ENCODE measurements at regions not wholly inside any gene's neighbourhood (a gene's known extent, or its start where the extent isn't known, plus 50 kb on each side); places are given as distances from the start of the nearest gene placed in this dataset.

DNA sequence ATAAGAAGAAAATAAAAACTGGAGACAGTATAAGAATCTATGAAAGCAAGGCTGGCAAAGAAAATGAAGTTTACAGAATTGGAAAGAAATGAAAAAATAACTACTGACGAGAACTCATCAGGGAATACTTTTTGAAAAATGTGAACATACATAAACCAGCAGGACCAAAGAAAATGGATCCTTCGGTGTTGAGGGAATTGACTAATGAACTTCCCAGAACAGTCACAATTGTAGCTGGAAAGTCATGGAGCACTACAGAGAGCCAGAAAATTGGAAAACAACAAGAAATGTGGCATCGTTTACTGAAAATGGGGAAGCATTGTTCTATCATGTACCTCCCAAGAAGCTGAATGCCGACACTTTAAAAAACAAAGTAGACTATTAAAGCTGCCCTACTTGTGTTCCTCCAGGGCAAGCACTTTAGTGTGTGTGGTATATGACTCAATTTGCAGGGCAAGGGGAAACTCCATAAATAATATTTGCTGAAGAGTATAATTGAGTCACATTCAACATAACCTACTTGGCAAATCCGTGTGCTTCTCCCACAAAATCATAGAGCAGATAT, 1221.6 kb upstream of the NRXN1 start:
- 0 out of 2 replicates have a peak, but pooled peaks cover 3% of the 10 kb centered on the region for H3K36me3 ChIP-seq (ENCODE audit: insufficient read depth, low read length)
- peaks cover 10% of the 10 kb centered on the region; the same call in 1 of the 2 replicates for H3K4me1 ChIP-seq (ENCODE audit: insufficient read depth, low read length)
- H3K9me3 ChIP-seq (ENCODE audit: insufficient read depth, low read depth, low read length) = peaks cover 2% of the 10 kb centered on the region; the same call in 1 of the 2 replicates
- 89% methylated on average over 4 of the region's 5 CpGs for WGBS
- no peak overlapping the region for H3K9ac ChIP-seq (ENCODE audit: low read depth, low read length)
- no peak overlapping the region for H3K4me3 ChIP-seq (ENCODE audit: low read length)
- H3K27me3 ChIP-seq (ENCODE audit: insufficient read depth, low read length) = no peaks in the 10 kb centered on the region
- no peak overlapping the region for H3K27ac ChIP-seq (ENCODE audit: low read depth, low read length)

DNA sequence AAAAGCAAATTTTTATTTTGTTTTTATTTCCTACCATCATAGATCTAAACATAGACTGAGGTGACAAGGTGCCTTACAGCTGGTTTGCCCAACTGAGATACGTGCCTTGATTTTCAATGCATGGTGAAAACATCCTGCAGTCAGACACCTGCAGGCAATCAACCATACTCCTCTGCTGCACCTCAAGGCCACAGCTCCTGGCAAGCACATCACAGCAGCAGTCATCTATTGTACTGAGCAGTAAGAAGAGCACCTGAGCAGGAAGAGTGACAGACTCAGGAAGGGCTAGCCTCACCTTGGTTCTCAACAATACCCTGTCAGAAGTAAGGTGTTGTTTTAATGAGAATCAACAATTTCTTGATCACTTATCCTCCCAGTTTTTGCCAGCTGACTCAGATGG, 1206.8 kb upstream of the NRXN1 start:
- no peaks in the 10 kb centered on the region for H3K36me3 ChIP-seq (ENCODE audit: insufficient read depth, low read length)
- H3K4me3 ChIP-seq (ENCODE audit: low read length) = no peak overlapping the region
- 93% methylated on average over 1 of the region's 1 CpG for WGBS
- no peak overlapping the region for H3K27ac ChIP-seq (ENCODE audit: low read depth, low read length)
- no peak overlapping the region for H3K9ac ChIP-seq (ENCODE audit: low read depth, low read length)
- H3K9me3 ChIP-seq (ENCODE audit: insufficient read depth, low read depth, low read length) = no peaks in the 10 kb centered on the region
- no peaks in the 10 kb centered on the region for H3K27me3 ChIP-seq (ENCODE audit: insufficient read depth, low read length)
- peaks cover 4% of the 10 kb centered on the region; the same call in 1 of the 2 replicates for H3K4me1 ChIP-seq (ENCODE audit: insufficient read depth, low read length)

DNA sequence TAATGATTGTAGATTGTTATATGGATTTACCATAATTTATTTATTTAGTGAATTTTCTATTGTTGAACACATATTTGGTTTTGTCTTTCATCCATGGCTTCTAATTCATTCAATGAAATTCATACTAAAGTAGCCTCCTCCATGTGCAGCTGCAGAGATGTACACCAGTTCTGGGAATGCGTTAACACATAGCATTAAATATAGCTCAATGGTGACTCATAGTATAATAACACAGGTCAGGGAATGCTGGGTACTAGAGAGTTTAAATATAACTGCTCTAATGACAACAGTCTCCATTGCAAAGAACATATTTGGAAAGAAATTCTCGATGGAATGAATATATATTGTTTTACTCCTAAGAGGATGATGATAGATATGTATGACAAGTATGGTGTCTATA, 1190.2 kb upstream of the NRXN1 start:
- no peak overlapping the region for H3K9ac ChIP-seq (ENCODE audit: low read depth, low read length)
- H3K27ac ChIP-seq (ENCODE audit: low read depth, low read length) = no peak overlapping the region
- H3K4me1 ChIP-seq (ENCODE audit: insufficient read depth, low read length) = no peaks in the 10 kb centered on the region
- H3K9me3 ChIP-seq (ENCODE audit: insufficient read depth, low read depth, low read length) = no peaks in the 10 kb centered on the region
- H3K4me3 ChIP-seq (ENCODE audit: low read length) = no peak overlapping the region
- H3K27me3 ChIP-seq (ENCODE audit: insufficient read depth, low read length) = no peaks in the 10 kb centered on the region
- no CpG with 5 or more reads among the region's 2 CpGs for WGBS
- no peaks in the 10 kb centered on the region for H3K36me3 ChIP-seq (ENCODE audit: insufficient read depth, low read length)

DNA sequence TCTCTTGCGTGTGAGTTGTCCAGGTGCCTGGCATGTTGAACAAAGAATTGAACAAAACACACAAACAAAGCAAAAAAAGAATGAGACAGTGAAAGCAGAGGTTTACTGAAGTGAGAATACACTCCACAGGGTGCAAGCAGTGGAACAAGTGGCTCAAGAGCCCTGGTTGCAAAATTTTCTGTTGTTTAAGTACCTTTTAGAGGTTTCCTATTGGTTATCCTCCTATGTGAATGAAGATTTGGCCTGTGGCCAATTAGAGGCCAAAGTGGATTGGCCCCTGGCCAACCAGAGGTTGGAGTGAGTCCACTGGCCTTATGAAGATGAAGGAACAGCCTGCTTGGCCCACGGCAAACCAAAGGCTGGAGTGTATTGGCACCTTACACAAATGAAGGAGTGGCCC, 1188.5 kb upstream of the NRXN1 start:
- Histone ChIP-seq H3K4me3 (ENCODE audit: low read length) (no peak overlapping the region), H3K27me3 (ENCODE audit: insufficient read depth, low read length) (no peaks in the 10 kb centered on the region)
- 96% methylated on average over 2 of the region's 2 CpGs for WGBS

DNA sequence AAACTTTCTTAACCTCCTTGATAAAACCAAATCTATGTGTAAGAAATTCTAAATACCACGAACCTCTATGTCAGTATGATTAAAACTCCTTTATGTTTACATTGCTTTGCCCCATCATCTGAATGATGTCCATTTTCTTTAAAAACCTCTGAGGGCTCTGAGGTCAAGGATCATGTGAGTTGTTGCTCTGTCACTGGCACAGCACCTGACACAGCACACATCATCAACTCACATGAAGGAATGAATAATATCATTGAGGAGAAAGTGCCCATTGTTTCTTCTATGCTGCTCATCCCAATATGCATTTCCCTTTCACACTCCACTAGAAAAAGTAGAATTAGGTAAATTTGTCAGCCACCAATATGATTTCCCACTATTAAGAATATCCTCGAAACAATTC, 1178.7 kb upstream of the NRXN1 start:
- 100% methylated on average over 1 of the region's 2 CpGs for WGBS
- no peaks in the 10 kb centered on the region for H3K9me3 ChIP-seq (ENCODE audit: insufficient read depth, low read depth, low read length)
- no peak overlapping the region for H3K4me3 ChIP-seq (ENCODE audit: low read length)
- H3K27me3 ChIP-seq (ENCODE audit: insufficient read depth, low read length) = no peaks in the 10 kb centered on the region
- no peaks in the 10 kb centered on the region for H3K36me3 ChIP-seq (ENCODE audit: insufficient read depth, low read length)
- no peaks in the 10 kb centered on the region for H3K4me1 ChIP-seq (ENCODE audit: insufficient read depth, low read length)
- no peak overlapping the region for H3K27ac ChIP-seq (ENCODE audit: low read depth, low read length)
- no peak overlapping the region for H3K9ac ChIP-seq (ENCODE audit: low read depth, low read length)

More for the DNA sequence above, 1188.5 kb upstream of the NRXN1 start:
- Histone ChIP-seq H3K36me3 (ENCODE audit: insufficient read depth, low read length) (no peaks in the 10 kb centered on the region), H3K9me3 (ENCODE audit: insufficient read depth, low read depth, low read length) (no peaks in the 10 kb centered on the region), H3K9ac (ENCODE audit: low read depth, low read length) (no peak overlapping the region), H3K27ac (ENCODE audit: low read depth, low read length) (no peak overlapping the region), H3K4me1 (ENCODE audit: insufficient read depth, low read length) (no peaks in the 10 kb centered on the region)

DNA sequence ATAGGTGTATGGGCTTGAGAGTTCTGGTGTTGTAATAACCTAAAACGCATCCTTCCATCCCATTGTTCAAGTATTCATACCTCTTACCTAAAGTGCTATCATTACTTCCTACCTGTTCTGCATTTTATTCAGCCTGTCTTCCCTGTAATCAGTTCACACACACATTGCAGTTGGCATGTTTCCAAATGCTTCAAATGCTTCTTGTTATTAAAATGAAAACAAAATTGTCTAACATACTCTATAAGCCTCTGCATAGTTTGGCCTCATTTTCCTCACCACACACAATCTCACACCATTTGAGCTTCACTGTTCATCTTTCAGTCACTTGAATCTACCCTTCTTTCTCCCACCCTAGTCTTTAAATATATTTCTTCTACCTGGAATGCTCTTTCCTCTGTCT, 1178.2 kb upstream of the NRXN1 start:
- no peaks in the 10 kb centered on the region for H3K4me1 ChIP-seq (ENCODE audit: insufficient read depth, low read length)
- no peak overlapping the region for H3K4me3 ChIP-seq (ENCODE audit: low read length)
- H3K9ac ChIP-seq (ENCODE audit: low read depth, low read length) = no peak overlapping the region
- no peak overlapping the region for H3K27ac ChIP-seq (ENCODE audit: low read depth, low read length)
- H3K9me3 ChIP-seq (ENCODE audit: insufficient read depth, low read depth, low read length) = no peaks in the 10 kb centered on the region
- no peaks in the 10 kb centered on the region for H3K27me3 ChIP-seq (ENCODE audit: insufficient read depth, low read length)
- H3K36me3 ChIP-seq (ENCODE audit: insufficient read depth, low read length) = no peaks in the 10 kb centered on the region
- 92% methylated on average over 1 of the region's 1 CpG for WGBS

DNA sequence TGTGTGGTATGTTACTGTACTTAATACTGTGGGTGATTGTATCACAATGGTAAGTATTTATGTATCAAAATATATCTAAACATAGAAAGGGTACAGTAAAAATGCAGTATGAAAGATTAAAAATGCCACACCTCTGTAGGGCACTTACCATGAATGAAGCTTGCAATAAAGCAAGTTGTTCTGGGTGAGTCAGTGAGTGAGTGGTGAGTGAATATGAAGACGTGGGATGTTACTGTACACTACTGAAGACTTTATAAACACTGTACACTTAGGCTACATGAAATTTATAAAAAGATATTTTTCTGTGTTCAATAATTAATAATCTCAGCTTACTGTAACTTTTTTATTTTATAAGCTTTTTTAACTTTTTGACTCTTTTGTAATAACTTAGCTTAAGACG, 1162.4 kb upstream of the NRXN1 start:
- Histone ChIP-seq H3K4me3 (ENCODE audit: low read length) (no peak overlapping the region), H3K4me1 (ENCODE audit: insufficient read depth, low read length) (no peaks in the 10 kb centered on the region), H3K9me3 (ENCODE audit: insufficient read depth, low read depth, low read length) (no peaks in the 10 kb centered on the region), H3K36me3 (ENCODE audit: insufficient read depth, low read length) (no peaks in the 10 kb centered on the region), H3K9ac (ENCODE audit: low read depth, low read length) (no peak overlapping the region), H3K27me3 (ENCODE audit: insufficient read depth, low read length) (no peaks in the 10 kb centered on the region), H3K27ac (ENCODE audit: low read depth, low read length) (no peak overlapping the region)
- WGBS = 100% methylated on average over 1 of the region's 2 CpGs

DNA sequence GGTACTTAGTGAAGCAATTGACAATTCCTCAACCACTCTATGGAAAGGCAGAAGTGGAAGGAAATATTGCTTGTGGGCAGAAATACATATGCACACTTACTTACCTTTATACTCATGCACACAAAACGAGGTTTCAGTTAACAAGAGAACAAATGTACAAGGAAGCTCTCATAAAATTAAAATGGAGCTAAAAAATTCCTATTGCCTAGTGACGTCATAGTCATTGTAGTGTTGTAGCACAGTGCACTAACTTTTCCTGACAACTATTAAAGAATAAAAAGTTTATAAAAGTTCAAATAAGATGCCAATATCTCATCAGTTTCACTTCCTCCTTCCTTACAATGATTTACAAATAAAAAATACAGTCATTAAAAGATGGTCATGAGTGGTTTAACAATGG, 1161.9 kb upstream of the NRXN1 start:
- Histone ChIP-seq H3K9me3 (ENCODE audit: insufficient read depth, low read depth, low read length) (no peaks in the 10 kb centered on the region), H3K4me1 (ENCODE audit: insufficient read depth, low read length) (no peaks in the 10 kb centered on the region), H3K27ac (ENCODE audit: low read depth, low read length) (no peak overlapping the region), H3K9ac (ENCODE audit: low read depth, low read length) (no peak overlapping the region), H3K36me3 (ENCODE audit: insufficient read depth, low read length) (no peaks in the 10 kb centered on the region), H3K27me3 (ENCODE audit: insufficient read depth, low read length) (no peaks in the 10 kb centered on the region), H3K4me3 (ENCODE audit: low read length) (no peak overlapping the region)
- WGBS = 88% methylated on average over 1 of the region's 2 CpGs

DNA sequence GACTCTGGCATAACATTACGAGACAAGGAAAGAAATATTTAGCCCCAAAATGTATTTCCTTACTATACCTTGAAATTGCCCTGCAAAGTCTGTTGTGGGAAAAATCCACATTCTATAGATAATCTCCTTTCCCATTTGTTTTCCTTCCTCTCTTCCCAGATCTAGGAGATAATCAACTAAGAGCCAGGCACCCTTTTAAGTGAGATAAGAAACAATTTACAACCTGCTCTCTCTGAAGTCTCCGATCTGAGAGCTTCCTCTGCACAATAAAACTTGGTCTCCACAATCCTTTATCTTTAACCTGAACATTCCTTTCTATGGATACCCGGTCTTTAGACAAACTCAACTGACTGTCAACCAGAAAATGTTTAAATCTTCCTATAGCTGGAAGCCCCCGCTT, 1160.7 kb upstream of the NRXN1 start:
- H3K27me3 ChIP-seq (ENCODE audit: insufficient read depth, low read length) = no peaks in the 10 kb centered on the region
- 91% methylated on average over 4 of the region's 4 CpGs for WGBS
- no peak overlapping the region for H3K9ac ChIP-seq (ENCODE audit: low read depth, low read length)
- H3K36me3 ChIP-seq (ENCODE audit: insufficient read depth, low read length) = no peaks in the 10 kb centered on the region
- H3K9me3 ChIP-seq (ENCODE audit: insufficient read depth, low read depth, low read length) = no peaks in the 10 kb centered on the region
- no peak overlapping the region for H3K27ac ChIP-seq (ENCODE audit: low read depth, low read length)
- H3K4me3 ChIP-seq (ENCODE audit: low read length) = no peak overlapping the region
- no peaks in the 10 kb centered on the region for H3K4me1 ChIP-seq (ENCODE audit: insufficient read depth, low read length)

DNA sequence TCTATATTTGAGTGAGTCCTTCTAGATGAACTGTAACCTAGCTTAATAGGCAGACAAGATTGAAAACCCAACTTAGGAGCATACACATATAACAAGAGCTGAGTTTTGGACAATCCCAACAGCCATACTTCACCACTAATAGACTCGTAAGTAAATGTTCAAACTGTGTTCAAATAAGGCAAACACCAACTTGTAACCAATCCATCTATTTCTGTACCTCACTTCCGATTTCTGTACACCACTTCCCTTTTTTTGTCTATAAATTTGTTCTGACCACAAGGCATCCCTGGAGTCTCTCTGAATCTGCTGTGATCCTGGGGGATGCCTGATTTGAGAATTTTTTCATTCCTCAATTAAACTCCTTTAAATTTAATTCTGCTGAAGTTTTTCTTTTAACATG, 1149.1 kb upstream of the NRXN1 start:
- Histone ChIP-seq H3K9me3 (ENCODE audit: insufficient read depth, low read depth, low read length) (peaks cover 29% of the 10 kb centered on the region), H3K4me1 (ENCODE audit: insufficient read depth, low read length) (no peaks in the 10 kb centered on the region), H3K27ac (ENCODE audit: low read depth, low read length) (no peak overlapping the region), H3K27me3 (ENCODE audit: insufficient read depth, low read length) (no peaks in the 10 kb centered on the region), H3K4me3 (ENCODE audit: low read length) (no peak overlapping the region), H3K9ac (ENCODE audit: low read depth, low read length) (no peak overlapping the region), H3K36me3 (ENCODE audit: insufficient read depth, low read length) (no peaks in the 10 kb centered on the region)
- 98% methylated on average over 2 of the region's 2 CpGs for WGBS

DNA sequence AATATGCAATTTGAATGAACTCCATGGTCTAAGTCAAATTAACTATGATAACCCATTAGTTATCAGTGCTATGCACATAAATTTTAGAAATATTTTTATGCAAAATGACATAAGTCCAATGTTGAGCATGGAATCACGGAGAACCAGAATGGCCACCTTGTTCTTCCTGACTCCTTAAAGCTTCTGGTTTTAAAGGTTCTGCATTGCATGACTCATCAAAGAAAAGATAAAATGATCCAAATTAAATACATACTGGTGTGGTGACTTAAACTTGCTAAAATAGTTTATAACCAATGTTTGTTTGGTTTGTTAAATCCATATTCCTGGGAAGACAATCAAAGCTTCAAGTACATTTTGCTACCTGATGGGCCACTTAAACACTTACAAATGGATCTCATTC, 1146.9 kb upstream of the NRXN1 start:
- no peak overlapping the region for H3K4me3 ChIP-seq (ENCODE audit: low read length)
- H3K9me3 ChIP-seq (ENCODE audit: insufficient read depth, low read depth, low read length) = peaks cover 36% of the 10 kb centered on the region
- no peak overlapping the region for H3K27ac ChIP-seq (ENCODE audit: low read depth, low read length)
- no peaks in the 10 kb centered on the region for H3K4me1 ChIP-seq (ENCODE audit: insufficient read depth, low read length)
- no peak overlapping the region for H3K9ac ChIP-seq (ENCODE audit: low read depth, low read length)
- H3K27me3 ChIP-seq (ENCODE audit: insufficient read depth, low read length) = no peaks in the 10 kb centered on the region
- 93% methylated on average over 1 of the region's 1 CpG for WGBS
- H3K36me3 ChIP-seq (ENCODE audit: insufficient read depth, low read length) = no peaks in the 10 kb centered on the region

DNA sequence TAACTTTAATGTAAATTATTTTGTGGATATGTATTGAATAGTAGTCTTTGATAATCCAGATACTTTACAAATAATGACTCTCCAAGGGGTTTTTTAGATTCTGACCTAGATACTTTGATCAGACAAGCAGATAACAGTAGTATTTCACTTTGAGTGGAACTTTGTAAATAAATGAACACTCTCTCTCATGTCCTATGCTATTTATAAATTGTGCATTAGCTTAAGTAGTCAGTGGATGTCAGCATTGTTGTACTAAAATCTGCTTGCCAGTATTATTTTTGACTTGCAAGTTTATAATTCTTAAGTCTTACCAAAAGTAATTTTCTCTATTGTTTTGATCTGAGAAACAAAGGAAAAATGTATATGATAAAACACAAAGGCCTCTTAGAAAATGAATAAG, 1113.1 kb upstream of the NRXN1 start:
- H3K9ac ChIP-seq (ENCODE audit: low read depth, low read length) = no peak overlapping the region
- H3K4me1 ChIP-seq (ENCODE audit: insufficient read depth, low read length) = 0 out of 2 replicates have a peak, but pooled peaks cover 3% of the 10 kb centered on the region
- no peak overlapping the region for H3K4me3 ChIP-seq (ENCODE audit: low read length)
- no peaks in the 10 kb centered on the region for H3K9me3 ChIP-seq (ENCODE audit: insufficient read depth, low read depth, low read length)
- no peaks in the 10 kb centered on the region for H3K36me3 ChIP-seq (ENCODE audit: insufficient read depth, low read length)
- no peak overlapping the region for H3K27ac ChIP-seq (ENCODE audit: low read depth, low read length)
- H3K27me3 ChIP-seq (ENCODE audit: insufficient read depth, low read length) = no peaks in the 10 kb centered on the region
